Right atrium auricular region (tissue), 2 donors: ENCODE measurements at regions not wholly inside any gene's neighbourhood (a gene's known extent, or its start where the extent isn't known, plus 50 kb on each side); places are given as distances from the start of the nearest gene placed in this dataset.

Source experiments
- DNase-seq: peaks from one replicate; pipeline ENCODE4 v3.0.0-alpha.2; 2019; ENCODE audit warnings: low spot score
- H3K27ac ChIP-seq, 2 donors: fragments of 200-600 bp; sonication (generic); 1 replicate in 1 of 2; 2 replicates in 1 of 2; pipeline ENCODE4 v1.5.1; 2016 to 2019
- H3K27me3 ChIP-seq, 2 donors: fragments of 200-600 bp; sonication (generic); one replicate each; pipeline versions ENCODE4 v1.5.1 to v1.6.0; 2017 to 2019
- H3K36me3 ChIP-seq: fragments of 200-600 bp; sonication (generic); one replicate; pipeline ENCODE4 v1.5.1; 2016
- H3K4me1 ChIP-seq, 2 donors: fragments of 200-600 bp; sonication (generic); one replicate each; pipeline versions ENCODE4 v1.5.1 to v1.6.0; 2017 to 2019
- H3K4me3 ChIP-seq, 2 donors: fragments of 200-600 bp; sonication (generic); 1 replicate in 1 of 2; 2 replicates in 1 of 2; pipeline ENCODE4 v1.5.1; 2017 to 2019; ENCODE audit warnings: mild to moderate bottlenecking in 1 of 2, moderate library complexity in 1 of 2
- H3K9me3 ChIP-seq, 2 donors: fragments of 200-600 bp; sonication (generic); one replicate each; pipeline ENCODE4 v1.5.1; 2019
- CTCF ChIP-seq, 2 donors: fragments of 200-600 bp; sonication (generic); IDR thresholded peaks; one replicate each; pipeline ENCODE4 v1.5.1; 2019; ENCODE audit warnings: antibody characterized with exemption in 2 of 2

GRCh38 chr15:93312891-93313486 lies 224.0 kb upstream of the RGMA start:
- H3K9me3 ChIP-seq: no peaks in the 10 kb centered on the region
- no peak overlapping the region for H3K4me3 ChIP-seq
- H3K4me1 ChIP-seq: no peaks in the 10 kb centered on the region
- no peak for DNase-seq
- no peaks in the 10 kb centered on the region for H3K27me3 ChIP-seq
- no peaks in the 10 kb centered on the region for H3K36me3 ChIP-seq
- no peak for TF ChIP-seq CTCF (IDR thresholded peaks at IDR 0.05)
- no peak overlapping the region for H3K27ac ChIP-seq

GRCh38 chr15:93311620-93312019 lies 222.6 kb upstream of the RGMA start:
- TF ChIP-seq CTCF (IDR thresholded peaks at IDR 0.05): no peak
- Histone ChIP-seq H3K36me3 (no peaks in the 10 kb centered on the region), H3K27me3 (no peaks in the 10 kb centered on the region), H3K4me1 (no peaks in the 10 kb centered on the region), H3K27ac (no peak overlapping the region), H3K4me3 (no peak overlapping the region), H3K9me3 (no peaks in the 10 kb centered on the region)
- no peak for DNase-seq

GRCh38 chr15:93308026-93308690 lies 219.1 kb upstream of the RGMA start:
- no peak overlapping the region for H3K27ac ChIP-seq
- DNase-seq: no peak

GRCh38 chr15:93307513-93307912 lies 218.5 kb upstream of the RGMA start:
- Histone ChIP-seq H3K9me3 (no peaks in the 10 kb centered on the region), H3K4me3 (no peak overlapping the region), H3K4me1 (no peaks in the 10 kb centered on the region), H3K36me3 (no peaks in the 10 kb centered on the region), H3K27ac (no peak overlapping the region), H3K27me3 (no peaks in the 10 kb centered on the region)
- TF ChIP-seq CTCF (IDR thresholded peaks at IDR 0.05): no peak
- no peak for DNase-seq

More at GRCh38 chr15:93308026-93308690, 219.1 kb upstream of the RGMA start:
- Histone ChIP-seq H3K36me3 (no peaks in the 10 kb centered on the region), H3K27me3 (no peaks in the 10 kb centered on the region), H3K9me3 (no peaks in the 10 kb centered on the region), H3K4me1 (no peaks in the 10 kb centered on the region), H3K4me3 (no peak overlapping the region)
- TF ChIP-seq CTCF (IDR thresholded peaks at IDR 0.05): no peak

GRCh38 chr15:93305306-93305705 lies 216.3 kb upstream of the RGMA start:
- H3K4me1 ChIP-seq: no peaks in the 10 kb centered on the region
- H3K9me3 ChIP-seq: no peaks in the 10 kb centered on the region
- TF ChIP-seq CTCF (IDR thresholded peaks at IDR 0.05): no peak
- H3K27me3 ChIP-seq: no peaks in the 10 kb centered on the region
- no peak overlapping the region for H3K4me3 ChIP-seq
- no peak for DNase-seq
- no peak overlapping the region for H3K27ac ChIP-seq
- no peaks in the 10 kb centered on the region for H3K36me3 ChIP-seq
